ENCODE measurements at regions not wholly inside any gene's neighbourhood (a gene's known extent, or its start where the extent isn't known, plus 50 kb on each side); places are given as distances from the start of the nearest gene placed in this dataset.
A peak's percentile ranks its signal among the peaks of the same experiment; 100 is the strongest.

GRCh38 chr22:27541836-27542235, 259.7 kb downstream of the MN1 start:
- DNase-seq (ENCODE audit: low spot score) = no peak

DNA sequence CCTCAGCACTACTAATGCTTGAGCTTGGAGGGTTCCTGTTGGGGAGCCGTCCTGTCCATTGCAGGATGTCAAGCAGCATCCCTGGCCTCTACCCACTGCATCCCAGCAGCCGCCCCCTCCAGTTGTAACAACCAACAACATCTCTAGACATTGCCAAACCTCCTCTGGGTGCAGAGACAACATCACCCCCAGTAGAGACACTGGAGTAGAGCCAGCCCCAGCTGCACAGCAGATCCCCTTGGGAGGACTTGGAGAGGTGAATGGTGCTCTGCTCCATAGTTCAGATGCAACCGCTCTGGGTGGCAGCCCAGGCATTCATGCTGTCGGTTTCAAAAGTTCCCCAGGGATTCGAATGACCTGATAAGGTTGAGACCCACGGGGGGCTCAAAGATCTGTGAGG, 259.0 kb downstream of the MN1 start:
- DNase-seq (ENCODE audit: low spot score) = no peak

DNA sequence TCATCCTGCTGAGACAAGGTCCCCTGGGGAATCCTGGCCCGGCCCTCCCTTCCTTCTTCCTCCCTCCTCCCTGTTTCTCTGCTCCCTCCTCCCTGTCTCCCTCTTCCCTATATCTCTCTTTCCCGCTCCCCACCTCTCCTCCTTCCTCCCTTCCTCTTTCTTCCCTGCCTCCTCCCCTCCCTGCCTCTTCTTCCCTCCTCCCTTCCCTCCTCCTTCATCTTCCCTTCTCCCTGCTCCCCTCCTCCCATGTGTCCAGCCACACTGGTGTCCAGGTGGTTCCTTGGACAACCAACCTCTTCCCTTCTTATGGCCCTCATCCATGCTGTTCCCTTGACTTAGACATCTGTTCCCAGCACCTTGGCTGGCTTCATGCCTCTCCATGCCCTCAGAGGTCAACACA, 258.1 kb downstream of the MN1 start:
- no peak for DNase-seq (ENCODE audit: low spot score)

DNA sequence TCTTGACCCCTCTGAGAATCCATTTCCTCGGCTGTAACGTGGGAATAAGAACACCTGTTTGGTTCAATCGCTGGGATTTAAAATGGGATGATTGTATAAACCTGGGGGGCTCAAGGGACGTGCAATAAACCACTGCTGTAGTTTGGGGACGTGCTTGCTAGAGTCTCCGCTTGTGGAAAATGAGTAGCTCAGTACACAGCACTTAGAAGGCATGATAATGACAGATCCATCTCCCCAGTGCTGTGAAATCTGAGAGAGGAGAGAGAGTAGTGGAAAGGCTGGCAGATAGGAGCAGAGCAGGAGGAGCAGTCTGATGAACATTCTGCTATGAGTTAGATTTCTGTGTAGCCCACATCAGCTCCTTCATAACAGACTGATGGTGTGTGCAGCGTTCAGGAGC, 256.5 kb downstream of the MN1 start:
- no peak for DNase-seq (ENCODE audit: low spot score)

GRCh38 chr22:27546157-27546935, 255.2 kb downstream of the MN1 start:
- DNase-seq (ENCODE audit: low spot score) = peak; percentile 19

- DNase-seq (ENCODE audit: low spot score) = no peak
Measured at GRCh38 chr22:27551402-27551801, 250.2 kb downstream of the MN1 start.

GRCh38 chr22:27552176-27552575, 249.4 kb downstream of the MN1 start:
- no peak for DNase-seq (ENCODE audit: low spot score)

DNA sequence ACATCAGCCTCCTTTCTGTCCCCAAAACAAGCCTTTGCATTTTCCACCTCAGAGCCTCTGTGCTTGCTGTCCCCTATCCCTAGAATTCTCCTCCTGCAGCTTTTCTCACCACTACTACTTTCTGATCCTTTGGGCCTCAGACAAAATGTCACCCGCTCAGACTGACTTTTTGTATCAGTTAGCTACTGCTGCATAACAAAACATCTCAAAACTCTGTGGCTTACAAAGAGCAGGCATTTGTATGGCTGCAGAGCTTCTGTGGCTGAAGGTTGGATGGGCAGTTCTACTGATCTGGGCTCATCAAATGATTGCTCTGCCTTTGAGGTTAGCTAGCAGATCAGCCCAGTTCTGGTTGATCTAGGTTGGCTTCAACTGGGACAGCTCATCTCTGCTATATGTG, 248.7 kb downstream of the MN1 start:
- no peak for DNase-seq (ENCODE audit: low spot score)

GRCh38 chr22:27554106-27554811, 247.3 kb downstream of the MN1 start:
- no peak for DNase-seq (ENCODE audit: low spot score)

DNA sequence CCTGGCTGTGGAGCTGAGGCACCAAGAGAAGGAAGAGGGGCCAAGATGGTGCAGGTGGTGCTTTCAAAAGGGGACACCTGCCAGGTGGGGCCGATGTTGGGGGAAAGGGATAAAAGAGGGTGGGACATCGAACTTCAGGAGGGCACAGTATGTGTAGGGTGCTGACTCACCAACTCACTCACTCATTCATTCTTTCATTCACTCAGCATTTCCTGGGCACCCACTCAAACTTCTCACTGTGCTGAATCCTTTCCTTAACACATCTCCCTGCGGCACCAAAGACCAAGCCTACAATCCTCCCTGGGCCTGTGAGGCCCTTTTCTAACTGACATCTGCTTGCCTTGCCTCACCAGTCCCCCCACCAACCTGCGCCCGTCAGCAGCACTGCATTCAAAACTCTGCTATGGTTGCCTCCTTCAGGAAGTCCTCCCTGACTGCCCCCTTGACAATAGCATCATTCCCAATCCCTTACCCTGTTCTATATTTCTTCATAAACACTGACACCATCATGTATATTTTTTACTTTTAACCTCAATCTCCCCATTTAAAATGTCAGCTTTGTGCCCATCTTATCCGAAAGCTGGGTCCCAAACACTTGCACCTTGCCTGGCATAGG, 246.6 kb downstream of the MN1 start:
- no peak for DNase-seq (ENCODE audit: low spot score)

DNA sequence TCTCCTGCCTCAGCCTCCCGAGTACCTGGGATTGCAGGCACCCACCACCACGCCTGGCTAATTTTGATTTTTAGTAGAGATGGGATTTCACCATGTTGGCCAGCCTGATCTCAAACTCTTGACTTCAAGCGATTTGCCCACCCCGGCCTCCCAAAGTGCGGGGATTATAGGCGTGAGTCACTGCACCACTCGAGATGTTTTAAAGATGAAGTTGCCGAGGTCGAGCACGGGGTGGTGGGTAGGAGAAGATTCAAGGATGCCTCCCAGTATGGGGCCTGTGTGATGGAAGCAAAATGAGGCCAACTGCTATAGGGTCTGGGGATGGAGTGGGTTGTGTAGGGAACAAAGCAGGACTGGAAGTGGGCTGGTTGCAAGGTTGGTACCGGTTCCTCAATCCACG, 245.2 kb downstream of the MN1 start:
- no peak for DNase-seq (ENCODE audit: low spot score)

DNA sequence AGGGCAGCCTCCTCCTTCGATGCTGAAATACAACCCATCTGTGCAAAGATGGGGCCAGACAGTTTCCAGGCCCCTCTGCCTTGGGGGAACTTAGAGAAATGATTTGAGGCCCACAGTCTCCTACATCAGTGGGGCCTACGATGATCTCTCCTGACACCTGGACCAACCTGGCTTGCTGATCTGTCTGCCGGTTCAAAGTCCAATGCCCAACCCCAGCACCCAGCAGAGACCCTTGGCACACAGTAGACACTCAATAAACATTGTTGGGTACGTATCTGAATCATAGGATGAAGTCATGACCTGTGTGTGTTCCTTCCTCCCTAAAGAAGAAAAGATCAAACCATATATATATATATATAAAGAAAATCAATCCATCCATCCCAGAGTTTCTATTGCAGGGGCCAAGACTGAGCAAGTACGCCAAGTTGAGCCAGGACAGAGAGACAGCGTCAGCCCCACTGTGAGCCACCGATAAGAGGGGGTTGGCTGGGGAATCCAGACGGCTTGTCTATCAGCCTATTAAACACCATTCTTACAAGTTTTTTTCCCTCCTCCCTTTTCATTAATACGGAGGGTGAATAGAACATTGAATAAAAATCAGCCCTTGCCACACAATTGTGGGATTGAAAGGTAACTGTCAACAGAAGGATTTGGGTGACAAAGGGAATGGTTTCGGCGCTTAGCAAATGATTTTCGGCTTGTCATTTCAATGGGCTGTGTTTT, 244.1 kb downstream of the MN1 start:
- no peak for DNase-seq (ENCODE audit: low spot score)

DNA sequence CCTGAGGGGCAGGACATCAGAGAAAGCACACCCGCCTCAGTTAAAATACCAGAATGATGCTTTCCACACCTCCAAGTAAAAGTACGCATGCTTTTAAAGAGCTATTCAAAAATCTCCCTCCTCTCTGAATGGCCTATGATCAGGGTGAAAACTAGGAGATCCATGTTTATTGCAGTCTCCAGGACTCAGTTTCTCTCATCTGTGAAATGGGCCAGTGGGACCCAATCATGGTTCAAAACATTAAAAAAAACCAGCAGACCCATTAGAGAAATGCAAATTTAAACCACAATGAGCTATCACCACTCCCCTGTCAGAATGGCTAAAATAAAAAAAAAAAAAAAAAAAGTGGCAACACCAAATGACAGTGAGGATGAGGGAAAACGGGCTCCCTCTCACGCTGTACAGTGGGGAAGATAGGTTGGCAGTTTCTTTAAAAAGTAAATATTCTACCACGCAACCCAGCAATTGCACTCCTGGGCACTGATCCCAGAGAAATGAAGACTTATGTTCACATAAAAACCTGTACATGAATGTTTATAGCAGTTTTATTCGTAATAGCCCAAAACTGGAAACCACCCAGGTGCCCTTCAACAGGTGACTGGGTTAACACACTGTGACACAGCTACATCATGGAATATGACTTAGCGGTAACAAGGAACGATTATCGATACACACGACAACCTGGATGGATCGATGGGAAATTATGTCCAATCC, 242.7 kb downstream of the MN1 start:
- DNase-seq (ENCODE audit: low spot score) = no peak

DNA sequence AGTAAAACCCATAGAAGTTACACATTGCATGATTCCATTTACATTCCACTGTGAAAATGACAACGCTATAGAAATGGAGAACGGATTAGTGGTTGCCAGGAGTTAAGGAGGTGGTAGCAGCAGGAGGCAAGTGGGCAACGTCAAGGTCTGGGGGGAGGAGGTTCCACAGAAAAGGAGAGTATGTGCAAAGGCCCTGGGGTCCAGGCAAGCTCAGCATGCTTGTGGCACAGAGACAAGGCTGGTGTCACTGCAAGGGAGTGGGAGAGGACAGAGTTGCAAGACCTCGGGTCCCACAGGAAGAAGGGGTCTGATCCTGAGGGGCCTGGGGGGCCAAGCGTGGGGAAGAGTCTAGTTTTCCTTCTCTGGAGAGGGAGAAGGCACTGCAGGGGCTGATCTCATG, 240.8 kb downstream of the MN1 start:
- no peak for DNase-seq (ENCODE audit: low spot score)

GRCh38 chr22:27561286-27561904, 240.2 kb downstream of the MN1 start:
- DNase-seq (ENCODE audit: low spot score) = no peak

GRCh38 chr22:27564806-27565205, 236.8 kb downstream of the MN1 start:
- no peak for DNase-seq (ENCODE audit: low spot score)

- DNase-seq (ENCODE audit: low spot score) = no peak
Measured at GRCh38 chr22:27566602-27567001, 235.0 kb downstream of the MN1 start.

GRCh38 chr22:27568265-27568664, 233.3 kb downstream of the MN1 start:
- DNase-seq (ENCODE audit: low spot score) = no peak

DNA sequence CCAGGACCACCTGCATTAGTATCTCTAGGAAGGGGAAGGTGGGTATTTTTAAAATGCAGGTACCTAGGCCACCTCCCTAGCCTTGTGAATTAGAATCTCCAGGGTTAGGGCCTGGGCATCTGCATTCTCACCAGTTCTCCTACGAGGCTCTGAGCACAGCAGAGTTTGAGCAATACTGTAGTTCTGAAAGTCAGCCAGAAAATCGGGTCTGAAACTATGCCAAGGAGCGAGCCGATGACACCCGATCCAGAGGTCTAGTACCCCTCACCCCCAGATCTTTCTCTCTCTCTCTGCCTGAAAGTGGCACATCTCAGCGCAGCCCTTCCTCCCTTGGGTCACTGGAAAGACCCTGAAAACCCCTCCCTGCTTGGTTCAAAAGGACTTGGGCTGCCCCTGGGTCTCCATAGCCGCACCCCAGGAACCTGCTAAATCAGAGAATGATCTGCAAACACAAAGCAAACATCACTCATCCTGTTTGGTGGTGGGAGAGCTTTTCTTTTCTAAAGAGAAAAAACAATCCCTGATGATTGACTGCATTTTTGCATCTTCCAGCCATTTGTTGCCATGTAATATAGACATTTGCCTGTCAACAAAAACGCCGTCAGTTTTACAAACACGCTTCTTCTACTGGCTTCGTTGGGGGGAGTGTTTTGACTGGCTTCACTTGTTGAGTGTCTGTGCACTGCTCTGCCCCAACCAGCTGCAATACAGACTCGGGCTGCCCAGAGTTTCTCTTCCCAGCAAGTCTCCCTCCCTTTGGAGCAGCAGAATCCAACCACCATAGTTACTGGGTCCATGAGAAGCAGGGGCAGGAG, 229.9 kb downstream of the MN1 start:
- DNase-seq (ENCODE audit: low spot score) = no peak

- no peak for DNase-seq (ENCODE audit: low spot score)
Measured at GRCh38 chr22:27572278-27572666, 229.3 kb downstream of the MN1 start.
